H1 (cell line): ENCODE measurements at regions not wholly inside any gene's neighbourhood (a gene's known extent, or its start where the extent isn't known, plus 50 kb on each side); places are given as distances from the start of the nearest gene placed in this dataset.

Experiments
- CTCF ChIA-PET: fragments of 300-600 bp; sonication (Branson Sonifier 250); formaldehyde crosslinking; loops from one replicate; lab custom pipeline; 2021; ENCODE audit not compliant: partially characterized antibody; lab: Charles Lee
- POLR2A ChIA-PET: fragments of 300-600 bp; sonication (Branson Sonifier 250); formaldehyde crosslinking; loops from one replicate; lab custom pipeline; 2021; ENCODE audit warnings: inconsistent platforms; ENCODE audit not compliant: partially characterized antibody; lab: Charles Lee
- DNase-seq, 2 experiments: peaks; one replicate each; pipeline versions ENCODE4 v3.0.0 to v3.0.0-alpha.2; 2010 to 2022; ENCODE audit warnings: low spot score in 2 of 2, low read depth in 1 of 2, mixed read lengths in 1 of 2
- FAIRE-seq: peaks from 2 replicates; lab custom pipeline; 2011; peaks lifted over from hg19 to GRCh38; lab: Jason Lieb, UNC
- H2AFZ ChIP-seq: 2 replicates; pipeline ENCODE4 v1.8.1; 2012; ENCODE audit warnings: low read length, inconsistent platforms
- H2AK5ac ChIP-seq: 2 replicates; pipeline ENCODE4 v1.6.1; 2013; ENCODE audit warnings: low read depth, low read length
- H2BK120ac ChIP-seq: replicated peaks from 2 replicates; pipeline ENCODE3; 2013; ENCODE audit warnings: low read depth, low read length, inconsistent platforms
- H2BK12ac ChIP-seq: 2 replicates; pipeline ENCODE4 v1.6.1; 2013; ENCODE audit warnings: low read depth, low read length
- H2BK15ac ChIP-seq: 2 replicates; pipeline ENCODE4 v1.6.1; 2013; ENCODE audit warnings: low read length
- H2BK20ac ChIP-seq: 2 replicates; pipeline ENCODE4 v1.6.1; 2013; ENCODE audit warnings: low read length
- H2BK5ac ChIP-seq: 2 replicates; pipeline ENCODE4 v1.6.1; 2013; ENCODE audit warnings: low read depth, low read length
- H3K14ac ChIP-seq: 2 replicates; pipeline ENCODE4 v1.6.1; 2013; ENCODE audit warnings: inconsistent platforms; ENCODE audit not compliant: insufficient read length
- H3K18ac ChIP-seq: 2 replicates; pipeline ENCODE4 v1.6.1; 2013; ENCODE audit warnings: low read length; ENCODE audit errors: extremely low read depth
- H3K23ac ChIP-seq: 2 replicates; pipeline ENCODE4 v1.6.1; 2013; ENCODE audit warnings: inconsistent platforms; ENCODE audit not compliant: insufficient read length
- H3K23me2 ChIP-seq: 2 replicates; pipeline ENCODE4 v1.6.1; 2013; ENCODE audit warnings: low read depth, low read length
- H3K27ac ChIP-seq: 2 replicates; pipeline ENCODE4 v1.6.1; 2011; ENCODE audit warnings: low read depth, low read length, inconsistent platforms
- H3K27me3 ChIP-seq, 4 experiments: replicated peaks in 1 of 4; 1 replicate in 1 of 4; 2 replicates in 3 of 4; pipeline versions ENCODE4 v1.6.1 to v1.8.1; 2011 to 2013; ENCODE audit warnings: low read length in 3 of 4, mild to moderate bottlenecking in 3 of 4, inconsistent platforms in 2 of 4, mixed read lengths in 2 of 4, moderate library complexity in 1 of 4; ENCODE audit not compliant: control insufficient read depth in 3 of 4, insufficient read depth in 3 of 4; ENCODE audit errors: extremely low read depth in 1 of 4
- H3K36me3 ChIP-seq, 4 experiments: 2 replicates each; pipeline versions ENCODE4 v1.6.1 to v1.8.1; 2011 to 2013; ENCODE audit warnings: mild to moderate bottlenecking in 4 of 4, low read length in 3 of 4, moderate library complexity in 2 of 4, control low read depth in 1 of 4, inconsistent platforms in 1 of 4; ENCODE audit not compliant: insufficient read depth in 4 of 4, control insufficient read depth in 2 of 4
- H3K4ac ChIP-seq: replicated peaks from 2 replicates; pipeline ENCODE3; 2013; ENCODE audit warnings: low read length, low read depth, mixed read lengths, inconsistent platforms; ENCODE audit not compliant: insufficient read length
- H3K4me1 ChIP-seq, 4 experiments: replicated peaks in 1 of 4; 1 replicate in 1 of 4; 2 replicates in 3 of 4; pipeline versions ENCODE4 v1.6.1 to v1.8.1; 2011 to 2013; ENCODE audit warnings: low read length in 3 of 4, inconsistent platforms in 2 of 4, mixed read lengths in 1 of 4; ENCODE audit not compliant: insufficient read depth in 4 of 4, control insufficient read depth in 3 of 4
- H3K4me2 ChIP-seq, 2 experiments: 2 replicates each; pipeline versions ENCODE4 v1.6.1 to v1.8.1; 2011 to 2013; ENCODE audit warnings: low read depth in 2 of 2, low read length in 2 of 2, control low read depth in 1 of 2, inconsistent platforms in 1 of 2, mild to moderate bottlenecking in 1 of 2; ENCODE audit not compliant: insufficient read depth in 1 of 2
- H3K4me3 ChIP-seq, 4 experiments: fragments of 200-600, 300-600 bp in 1 of 4; sonication (generic), shearing (Covaris generic), sonication (Bioruptor Twin) in 1 of 4; 2 replicates each; pipeline versions ENCODE4 v1.5.1 to v1.8.1; 2011 to 2016; ENCODE audit warnings: low read length in 4 of 4, low read depth in 3 of 4, control low read depth in 2 of 4, inconsistent platforms in 2 of 4, mild to moderate bottlenecking in 2 of 4, mixed read lengths in 1 of 4, moderate library complexity in 1 of 4; ENCODE audit not compliant: insufficient read depth in 2 of 4; ENCODE audit errors: extremely low read depth in 1 of 4
- H3K56ac ChIP-seq: replicated peaks from 2 replicates; pipeline ENCODE3; 2013; ENCODE audit warnings: low read depth, mild to moderate bottlenecking, mixed read lengths, low read length, inconsistent platforms; ENCODE audit not compliant: insufficient read length
- H3K79me1 ChIP-seq: 2 replicates; pipeline ENCODE4 v1.6.1; 2013; ENCODE audit warnings: low read depth, low read length, control low read depth
- H3K79me2 ChIP-seq, 2 experiments: 2 replicates each; pipeline versions ENCODE4 v1.6.1 to v1.8.1; 2012 to 2013; ENCODE audit warnings: low read length in 2 of 2, mild to moderate bottlenecking in 2 of 2, inconsistent platforms in 1 of 2; ENCODE audit not compliant: insufficient read depth in 2 of 2, control insufficient read depth in 1 of 2
- H3K9ac ChIP-seq, 4 experiments: replicated peaks in 1 of 4; 1 replicate in 1 of 4; 2 replicates in 3 of 4; pipeline versions ENCODE4 v1.6.1 to v1.8.1; 2011 to 2013; ENCODE audit warnings: low read depth in 3 of 4, low read length in 3 of 4, control low read depth in 2 of 4, mild to moderate bottlenecking in 2 of 4, moderate library complexity in 2 of 4, inconsistent platforms in 1 of 4; ENCODE audit errors: extremely low read depth in 1 of 4
- H3K9me3 ChIP-seq, 2 experiments: 2 replicates each; pipeline versions ENCODE4 v1.6.1 to v1.8.1; 2012 to 2013; ENCODE audit warnings: mild to moderate bottlenecking in 2 of 2, moderate library complexity in 2 of 2, control low read depth in 1 of 2, inconsistent platforms in 1 of 2, low read depth in 1 of 2, low read length in 1 of 2, mixed read lengths in 1 of 2; ENCODE audit not compliant: insufficient read depth in 2 of 2
- H4K20me1 ChIP-seq, 2 experiments: replicated peaks in 1 of 2; 2 replicates each; pipeline versions ENCODE3 to v1.8.1; 2011 to 2013; ENCODE audit warnings: inconsistent platforms in 2 of 2, low read length in 2 of 2, mild to moderate bottlenecking in 1 of 2; ENCODE audit not compliant: insufficient read depth in 2 of 2, control insufficient read depth in 1 of 2
- H4K5ac ChIP-seq: 2 replicates; pipeline ENCODE4 v1.6.1; 2013; ENCODE audit warnings: low read length, low read depth, mixed read lengths, inconsistent platforms; ENCODE audit not compliant: insufficient read length
- H4K8ac ChIP-seq: 2 replicates; pipeline ENCODE4 v1.8.0; 2013; ENCODE audit warnings: mild to moderate bottlenecking, moderate library complexity, low read length, inconsistent platforms; ENCODE audit not compliant: insufficient read depth; ENCODE audit errors: extremely low read depth
- H4K91ac ChIP-seq: replicated peaks from 2 replicates; pipeline ENCODE3; 2013; ENCODE audit warnings: low read length, mixed read lengths, inconsistent platforms; ENCODE audit not compliant: insufficient read length
- BCL11A ChIP-seq, 2 experiments: IDR thresholded peaks; one replicate each; pipeline ENCODE4 v1.6.1; 2011; ENCODE audit warnings: low read depth in 2 of 2, low read length in 2 of 2, mild to moderate bottlenecking in 2 of 2
- RBBP5 ChIP-seq: IDR thresholded peaks from 2 replicates; pipeline ENCODE4 v1.7.1; 2012; ENCODE audit warnings: low read depth, mild to moderate bottlenecking, inconsistent platforms, low read length, moderate library complexity, borderline replicate concordance
- RXRA ChIP-seq: IDR thresholded peaks from 2 replicates; pipeline ENCODE4 v1.6.1; 2011; ENCODE audit warnings: low read depth, mild to moderate bottlenecking, low read length, moderate library complexity; ENCODE audit not compliant: insufficient read depth
- WGBS, 2 experiments: shearing (Covaris generic) in 1 of 2; methylation state at CpG; one replicate each; pipeline versions ENCODE4 v1.1.6 to v1.1.7; 2013 to 2015; ENCODE audit warnings: low lambda C conversion rate in 2 of 2, mixed read lengths in 2 of 2, inconsistent platforms in 1 of 2, low coverage in 1 of 2, missing lambda C conversion rate in 1 of 2; ENCODE audit not compliant: insufficient replicate concordance in 2 of 2, insufficient coverage in 1 of 2, insufficient read length in 1 of 2; ENCODE audit errors: extremely low coverage in 1 of 2, missing lambda C conversion rate in 1 of 2; 5-methylcytosine and 5-hydroxymethylcytosine counted together

DNA sequence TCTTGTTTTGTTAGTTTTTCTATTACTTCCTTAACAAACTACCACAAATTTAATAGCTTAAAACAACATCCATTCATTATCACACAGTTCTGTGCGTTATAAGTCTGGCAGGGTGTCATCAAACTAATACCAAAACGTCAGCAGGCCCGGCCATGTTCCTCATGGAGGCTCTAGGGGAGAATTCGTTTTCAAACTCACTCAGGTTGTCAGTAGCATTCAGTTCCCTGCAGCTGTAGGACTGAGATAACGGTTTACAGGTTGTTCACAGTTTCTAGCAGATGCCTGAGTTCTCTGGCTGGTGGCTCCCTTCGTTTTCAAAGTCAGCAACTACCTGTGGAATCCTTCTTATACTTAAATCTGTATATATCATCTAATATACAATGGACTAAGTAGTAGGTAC, 72.5 kb upstream of the PRSS16 start:
- no peaks in the 10 kb centered on the region for H3K9me3 ChIP-seq
- FAIRE-seq (no peak), DNase-seq (no peak)
- H2BK15ac ChIP-seq: no peak overlapping the region
- H2BK5ac ChIP-seq: no peak overlapping the region
- H4K8ac ChIP-seq: no peak overlapping the region
- no peak overlapping the region for H3K56ac ChIP-seq
- H3K23ac ChIP-seq: no peak overlapping the region
- ChIA-PET POLR2A (interaction anchor here (2.5 kb wide), 1 partner anchor 29 kb away, joined by 10 read pairs; a partner anchor contains a TSS), CTCF (no interaction called here)
- no peaks in the 10 kb centered on the region for H3K27me3 ChIP-seq
- no peak overlapping the region for H2AFZ ChIP-seq
- no peak overlapping the region for H3K9ac ChIP-seq
- no peaks in the 10 kb centered on the region for H4K20me1 ChIP-seq
- H4K91ac ChIP-seq: no peak overlapping the region
- no peaks in the 10 kb centered on the region; a peak in 1 of 8 replicates for H3K36me3 ChIP-seq
- H3K14ac ChIP-seq: no peak overlapping the region
- H3K23me2 ChIP-seq: peaks cover 6% of the 10 kb centered on the region
- no peaks in the 10 kb centered on the region; the same call in 1 of the 2 replicates for H3K79me1 ChIP-seq
- H3K4me3 ChIP-seq: no peak overlapping the region
- no peak overlapping the region for H3K4ac ChIP-seq
- peaks cover 0 to 6% (median 1%) of the 10 kb centered on the region in 4 experiments; a peak in 3 of 7 replicates for H3K4me1 ChIP-seq
- no peak overlapping the region for H2BK120ac ChIP-seq
- no peak overlapping the region for H2BK20ac ChIP-seq
- no peak overlapping the region for H4K5ac ChIP-seq
- H3K4me2 ChIP-seq: no peak overlapping the region
- H3K18ac ChIP-seq: no peak overlapping the region
- no peak overlapping the region for H2BK12ac ChIP-seq
- 77% methylated on average over 6 of the region's 6 CpGs; no CpG with 5 or more reads in 1 of the 2 experiments for WGBS, 2 experiments
- no peaks in the 10 kb centered on the region for H3K79me2 ChIP-seq
- H2AK5ac ChIP-seq: no peak overlapping the region
- H3K27ac ChIP-seq: no peak overlapping the region
- TF ChIP-seq BCL11A (IDR thresholded peaks at IDR 0.05; ENCODE audit: low read depth in 2 of 2, low read length in 2 of 2) (no peak), RXRA (no peak), RBBP5 (no peak)
